ENCODE measurements at regions not wholly inside any gene's neighbourhood (a gene's known extent, or its start where the extent isn't known, plus 50 kb on each side); places are given as distances from the start of the nearest gene placed in this dataset.
A peak's percentile ranks its signal among the peaks of the same experiment; 100 is the strongest.
"Not testable (repeated sequence)": the region's sequence is repeated elsewhere in the genome, so short reads cannot be mapped to it uniquely, and the experiment has no call there.

GRCh38 chr10:117492504-117492903 lies 50.0 kb upstream of the EMX2 start:
- DNase-seq: no peak

DNA sequence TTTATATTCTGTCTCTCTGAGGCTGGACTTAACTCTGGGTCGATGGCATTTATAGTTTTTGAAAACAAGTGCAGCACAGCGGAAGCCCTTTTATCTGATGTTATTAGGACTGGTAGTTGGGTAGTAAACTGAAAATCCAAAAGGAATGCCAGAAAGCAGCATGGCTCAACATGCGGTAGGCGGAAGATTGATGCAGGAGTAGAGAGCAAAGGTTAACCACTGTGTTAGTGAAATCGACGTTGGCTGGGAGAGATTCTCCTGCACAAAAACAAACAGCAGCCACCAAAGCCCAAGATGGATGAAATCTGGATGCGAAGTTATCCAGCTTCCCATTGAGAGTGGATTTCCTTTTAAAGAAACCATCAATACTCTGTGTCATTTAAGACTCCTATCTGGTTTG lies 54.5 kb upstream of the EMX2 start:
- no peak for DNase-seq

DNA sequence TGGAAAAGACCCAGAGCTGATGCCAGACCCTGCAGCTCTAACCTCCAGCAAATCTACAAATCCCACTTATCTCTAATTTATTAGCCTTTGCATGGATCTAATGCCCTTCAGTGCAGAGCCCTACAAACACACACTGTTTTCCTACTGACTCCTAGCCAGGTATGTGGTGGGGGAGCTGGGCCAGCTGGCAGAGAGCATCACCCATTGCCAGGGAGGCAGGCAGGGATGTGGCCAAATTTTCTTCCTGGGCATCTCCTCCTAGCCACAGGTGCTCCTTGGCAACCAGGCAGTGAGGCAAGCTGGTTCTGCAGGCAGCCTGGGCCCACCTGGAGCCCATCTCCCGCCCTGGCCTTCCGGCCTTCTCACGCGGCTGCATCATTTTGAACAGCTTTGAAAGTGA lies 55.9 kb upstream of the EMX2 start:
- no peak for DNase-seq

DNA sequence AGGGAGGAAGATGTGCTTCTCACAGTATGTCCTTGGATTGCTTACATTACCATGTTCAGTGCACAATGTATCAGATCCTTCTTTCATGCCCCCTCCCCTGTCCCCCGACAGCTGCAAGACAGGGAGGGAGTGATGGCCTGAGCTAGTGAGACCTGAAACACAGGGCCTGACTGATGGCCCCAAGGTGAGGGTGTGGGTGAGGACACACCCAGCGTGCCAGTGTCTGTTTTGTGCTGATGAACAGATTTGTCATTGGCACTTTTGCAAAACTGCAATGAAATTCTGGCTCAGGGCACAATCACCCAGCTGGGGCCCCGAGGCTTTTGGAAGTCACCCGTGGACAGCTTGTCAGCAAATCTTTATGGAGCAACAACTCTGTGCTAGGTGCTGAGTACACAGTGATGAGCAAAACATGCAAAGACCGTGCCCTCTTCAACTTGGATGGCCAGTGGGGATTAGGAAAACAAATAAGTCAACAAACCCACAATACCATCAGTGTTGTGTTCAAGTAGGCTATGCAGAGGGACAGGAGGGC lies 59.4 kb upstream of the EMX2 start:
- DNase-seq: no peak

DNA sequence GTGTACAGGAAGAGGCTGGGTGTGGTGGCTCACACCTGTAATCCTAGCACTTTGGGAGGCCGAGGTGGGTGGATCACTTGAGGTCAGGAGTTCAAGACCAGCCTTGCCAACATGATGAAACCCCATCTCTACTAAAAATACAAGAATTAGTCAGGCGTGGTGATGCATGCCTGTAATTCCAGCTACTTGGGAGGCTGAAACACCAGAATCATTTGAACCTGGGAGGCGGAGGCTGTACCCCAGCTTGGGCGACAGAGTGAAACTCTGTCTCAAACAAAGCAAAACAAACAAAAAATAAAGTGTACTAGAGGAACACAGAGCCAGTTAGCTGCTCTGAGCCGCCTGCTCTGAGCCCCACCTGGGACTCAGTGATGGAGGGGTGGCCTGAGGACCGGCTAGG lies 61.5 kb upstream of the EMX2 start:
- DNase-seq: not testable (repeated sequence)

DNA sequence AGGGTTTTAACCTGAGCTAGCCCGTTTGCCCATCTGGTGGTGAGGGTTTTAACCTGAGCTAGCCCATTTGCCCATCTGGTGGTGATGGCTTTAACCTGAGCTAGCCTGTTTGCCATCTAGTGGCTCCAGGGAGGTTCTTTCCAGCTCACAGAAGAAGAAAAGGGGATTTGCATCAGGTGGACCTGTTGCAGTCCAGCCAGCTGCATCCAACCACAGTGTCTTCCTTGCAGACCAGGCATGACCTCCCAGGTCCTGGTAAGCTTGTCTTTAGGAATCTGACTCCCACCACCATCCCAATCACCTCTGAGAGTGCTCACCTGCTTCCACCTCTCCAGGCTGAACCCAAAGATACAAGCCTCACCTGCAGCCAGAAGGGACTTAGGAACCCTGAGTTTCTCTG lies 62.4 kb upstream of the EMX2 start:
- no peak for DNase-seq

- DNase-seq: no peak
Measured at GRCh38 chr10:117477961-117478670, 64.4 kb upstream of the EMX2 start.

DNA sequence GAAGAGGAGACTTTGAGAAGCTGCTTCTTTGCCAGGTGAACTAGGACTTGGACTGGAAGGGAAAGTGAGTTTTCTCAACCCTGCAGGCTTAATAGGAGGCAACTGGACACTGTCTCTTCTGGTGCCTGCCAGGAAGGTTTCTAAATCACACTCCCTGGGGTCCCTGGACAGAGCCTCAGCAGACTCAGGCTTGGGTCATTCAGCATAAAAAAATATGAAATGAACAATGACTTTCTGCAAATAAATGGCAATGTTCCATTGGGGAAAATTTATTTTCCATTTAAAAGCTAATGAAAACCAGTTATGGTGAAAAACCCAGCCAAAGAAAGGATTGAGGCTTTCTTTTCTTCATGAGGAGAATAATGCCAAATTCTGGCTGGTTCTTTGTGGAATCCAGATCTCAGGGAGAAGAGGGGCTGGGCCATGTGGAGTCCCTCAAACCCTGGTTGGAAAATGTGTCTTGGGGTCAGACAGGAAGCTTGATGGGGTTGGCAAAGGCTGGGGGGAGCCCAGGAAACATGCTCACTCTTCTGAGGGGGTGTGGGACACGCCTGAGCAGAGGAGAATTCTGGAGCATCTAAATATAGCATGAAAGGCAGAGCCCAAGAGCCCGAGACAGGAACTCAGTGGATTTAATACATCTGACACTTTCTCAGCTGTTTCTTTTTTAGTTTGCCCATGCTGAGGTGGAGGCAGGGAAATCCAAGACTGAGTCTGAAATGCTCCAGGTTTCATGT lies 65.2 kb upstream of the EMX2 start:
- DNase-seq: no peak

GRCh38 chr10:117476716-117477115 lies 65.8 kb upstream of the EMX2 start:
- DNase-seq: peak; percentile 45

- DNase-seq: no peak
Measured at GRCh38 chr10:117476281-117476680, 66.3 kb upstream of the EMX2 start.

DNA sequence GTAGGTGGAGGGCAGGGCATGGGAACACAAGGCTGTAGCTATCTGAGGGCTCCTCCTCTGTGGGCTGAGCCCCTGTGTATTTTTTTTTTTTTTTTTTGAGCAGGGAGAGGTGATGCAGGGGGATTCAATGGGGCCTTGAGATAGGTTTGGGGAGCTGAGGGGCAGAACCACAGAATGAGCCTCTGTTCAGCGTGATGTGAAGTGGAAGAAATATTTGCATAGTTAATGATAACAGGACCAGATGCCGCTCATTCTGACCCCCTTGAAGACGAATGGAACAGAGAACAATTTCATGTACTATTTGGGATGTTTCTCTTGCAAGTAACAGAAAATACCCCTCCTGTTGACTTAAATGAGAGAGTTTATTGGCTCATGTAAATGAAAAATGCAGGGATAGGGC lies 69.7 kb upstream of the EMX2 start:
- DNase-seq: no peak

DNA sequence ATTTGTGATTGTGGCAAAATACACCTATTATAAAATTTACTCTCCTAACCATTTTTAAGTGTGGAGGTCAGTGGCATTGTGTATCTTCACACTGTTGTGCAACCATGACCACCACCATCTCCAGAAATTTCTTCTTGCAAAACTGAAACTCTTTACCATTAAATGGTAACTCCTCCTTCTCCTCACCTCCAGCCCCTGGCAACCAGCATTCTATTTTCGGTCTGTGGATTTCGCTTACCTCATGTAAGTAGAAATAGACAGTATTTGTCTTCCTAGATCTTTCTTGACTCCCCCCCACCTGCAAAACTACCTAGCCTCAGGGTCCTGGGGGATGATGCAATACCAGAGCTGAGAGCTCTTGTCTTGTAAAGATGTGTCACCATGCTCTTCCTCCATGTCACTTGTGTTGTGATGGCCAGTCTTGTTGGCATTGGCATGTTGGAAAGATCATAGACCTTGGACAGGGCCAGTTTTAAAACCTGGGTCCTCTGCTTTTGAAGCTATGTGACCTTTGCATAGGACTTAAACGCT lies 71.1 kb upstream of the EMX2 start:
- no peak for DNase-seq

DNA sequence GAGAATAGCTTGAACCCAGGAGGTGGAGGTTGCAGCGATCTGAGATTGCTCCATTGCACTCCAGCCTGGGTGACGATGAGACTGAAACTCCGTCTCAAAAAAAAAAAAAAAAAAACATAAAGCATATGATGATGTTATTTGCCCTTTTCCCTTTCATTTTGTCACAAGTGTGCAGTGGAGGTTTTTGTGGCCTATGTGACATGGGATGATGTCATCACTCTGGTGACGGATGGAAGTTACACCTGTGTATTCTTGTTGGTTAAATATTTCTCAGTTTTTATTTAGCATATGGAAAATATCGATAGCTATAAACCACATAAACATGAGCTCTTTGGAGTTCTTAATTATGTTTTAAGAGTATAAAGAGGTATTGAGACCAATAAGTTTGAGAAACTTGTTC lies 71.8 kb upstream of the EMX2 start:
- no peak for DNase-seq

DNA sequence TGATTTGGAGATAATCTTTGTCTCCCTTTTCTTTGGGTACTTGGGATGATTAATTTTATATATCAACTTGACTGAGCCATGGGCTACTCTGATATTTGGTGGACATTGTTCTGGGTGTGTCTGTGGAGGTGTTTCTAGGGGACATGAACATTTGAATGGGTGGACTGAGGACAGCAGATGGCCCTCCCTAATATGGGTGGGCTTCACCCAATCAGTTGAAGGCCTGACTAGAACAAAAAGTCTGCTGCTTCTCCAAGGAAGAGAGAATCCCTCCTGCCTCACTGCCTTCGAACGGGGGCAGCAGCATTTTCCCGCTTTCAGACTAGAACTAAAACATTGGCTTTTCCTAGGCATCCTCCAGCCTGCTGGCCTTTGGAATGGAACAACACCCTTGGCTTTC lies 73.9 kb upstream of the EMX2 start:
- no peak for DNase-seq

GRCh38 chr10:117464176-117464575 lies 78.4 kb upstream of the EMX2 start:
- no peak for DNase-seq

GRCh38 chr10:117463545-117463920 lies 79.0 kb upstream of the EMX2 start:
- DNase-seq: no peak

DNA sequence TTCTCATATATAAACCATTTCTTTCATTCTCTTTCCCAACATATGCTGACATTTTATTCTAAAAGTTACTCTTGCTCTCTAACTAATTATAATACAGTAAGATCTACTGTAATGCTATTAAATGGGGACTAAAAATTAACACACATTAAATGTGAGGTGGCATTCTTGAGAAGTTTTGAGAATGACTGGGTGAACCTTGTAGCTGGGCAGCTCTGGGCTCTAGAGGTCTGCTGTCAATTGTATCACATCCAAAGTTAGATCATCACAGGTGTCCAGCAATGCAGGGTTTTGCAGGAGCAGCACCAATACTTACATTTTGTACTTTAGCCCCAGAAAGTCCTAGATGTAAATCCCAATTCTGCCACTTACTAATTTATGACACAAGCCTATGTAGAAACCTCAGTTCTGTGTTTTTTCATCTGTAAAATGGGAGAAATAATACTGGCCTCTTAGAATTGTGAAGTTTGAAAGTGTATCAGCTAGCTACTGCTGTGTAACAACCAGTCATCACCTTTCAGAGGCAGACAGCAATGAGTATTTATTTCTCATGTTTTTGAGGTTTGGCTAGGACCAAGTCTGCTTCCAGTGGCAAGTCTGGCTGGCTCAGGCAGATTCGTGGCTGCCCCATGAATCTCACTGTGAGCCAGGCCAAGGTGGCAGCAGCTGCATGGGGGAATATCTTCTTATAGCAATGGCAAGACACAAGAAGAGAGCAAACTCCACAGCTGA lies 79.6 kb upstream of the EMX2 start:
- no peak for DNase-seq

DNA sequence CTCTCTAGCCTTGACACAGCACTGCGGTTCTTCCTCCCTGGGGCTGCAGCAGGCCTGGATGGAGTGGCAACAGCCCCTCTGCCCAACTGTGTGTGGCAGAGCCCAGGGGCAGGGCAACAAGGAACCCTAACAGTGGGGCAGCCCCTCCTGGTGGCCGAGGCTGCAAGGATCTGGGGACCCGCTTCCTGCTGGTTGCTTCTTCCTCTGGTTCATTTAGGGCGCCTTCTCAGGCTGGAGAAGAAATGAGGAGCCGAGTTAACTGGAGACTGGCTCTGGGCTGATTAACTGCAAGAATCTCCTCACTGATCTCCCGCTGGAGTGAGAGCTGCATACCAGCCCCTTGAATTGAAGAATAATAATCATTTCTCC lies 80.1 kb upstream of the EMX2 start:
- no peak for DNase-seq

DNA sequence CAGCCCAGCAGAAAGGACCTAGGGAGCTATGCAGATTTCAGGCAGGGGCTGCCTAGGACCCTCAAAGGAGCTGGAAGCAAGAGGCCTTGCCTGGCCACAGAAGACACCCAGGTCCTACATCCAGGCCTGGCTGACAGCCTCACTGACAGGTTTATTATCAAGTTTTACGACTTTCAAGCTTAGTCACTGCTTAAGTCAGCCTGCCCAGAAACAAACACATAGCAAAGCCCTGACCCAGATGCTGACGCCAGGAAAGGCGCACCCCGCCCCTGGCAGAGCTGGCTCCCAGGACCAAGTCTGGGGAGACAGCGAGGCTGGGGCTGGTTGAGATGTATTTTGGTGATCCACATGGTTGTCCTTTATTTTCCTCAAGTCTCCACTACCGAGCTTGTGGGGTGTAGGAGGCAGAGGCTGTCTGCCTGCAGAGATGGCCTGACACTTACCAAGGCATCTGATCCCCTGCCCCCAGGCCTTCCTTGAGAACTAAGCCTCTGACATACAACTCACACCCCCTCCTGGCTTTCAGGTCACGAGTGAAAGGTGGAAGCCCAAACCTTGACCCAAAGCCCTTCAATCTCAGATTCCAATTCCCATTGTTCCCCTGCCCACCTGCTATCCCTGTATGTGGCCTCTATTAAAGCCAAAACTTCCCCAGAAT lies 80.7 kb upstream of the EMX2 start:
- peak; percentile 71 for DNase-seq

DNA sequence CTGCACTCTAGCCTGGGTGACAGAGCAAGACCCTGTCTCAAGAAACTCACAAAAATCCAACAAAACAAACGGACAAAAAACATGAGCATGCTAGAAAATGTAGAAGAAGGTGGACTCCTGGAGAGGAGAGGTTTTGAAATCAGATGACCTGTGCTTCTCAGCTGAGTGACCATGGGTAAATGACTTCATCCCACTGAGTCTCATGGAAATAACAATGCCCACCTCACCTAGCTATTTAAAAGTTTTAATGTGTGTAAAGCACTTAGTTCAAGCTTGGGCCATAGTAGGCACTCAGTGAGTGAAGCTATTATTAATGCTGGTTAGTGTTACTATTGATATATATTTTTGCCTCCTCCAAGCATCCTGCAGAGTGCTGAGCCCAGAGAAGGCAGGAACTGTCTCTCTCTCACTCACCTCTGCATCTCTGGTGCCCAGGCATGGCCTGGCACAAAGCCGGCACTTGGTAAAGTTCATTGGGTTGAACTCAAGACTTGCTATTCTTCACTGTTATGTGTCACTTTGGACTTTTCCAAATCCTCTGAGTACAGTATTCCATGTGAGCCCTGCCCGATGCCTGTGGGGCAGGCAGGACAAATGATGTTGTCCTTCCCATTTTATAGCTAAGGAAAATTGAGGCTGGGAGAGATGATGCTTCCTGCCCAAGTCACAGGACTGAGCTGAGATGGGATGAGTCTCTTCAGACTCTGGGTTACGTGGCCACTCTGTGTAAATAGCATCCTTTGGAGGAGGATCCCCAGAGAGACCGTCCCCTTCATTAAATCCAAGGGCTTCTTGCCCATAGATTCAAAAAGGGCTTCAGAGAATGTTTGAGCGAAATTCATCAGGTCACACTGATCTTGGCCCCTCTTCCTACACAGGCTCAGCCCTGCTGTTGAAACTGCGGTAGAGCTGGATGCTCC lies 81.4 kb upstream of the EMX2 start:
- no peak for DNase-seq

GRCh38 chr10:117458571-117458970 lies 83.3 kb upstream of the PDZD8 start:
- DNase-seq: no peak

DNA sequence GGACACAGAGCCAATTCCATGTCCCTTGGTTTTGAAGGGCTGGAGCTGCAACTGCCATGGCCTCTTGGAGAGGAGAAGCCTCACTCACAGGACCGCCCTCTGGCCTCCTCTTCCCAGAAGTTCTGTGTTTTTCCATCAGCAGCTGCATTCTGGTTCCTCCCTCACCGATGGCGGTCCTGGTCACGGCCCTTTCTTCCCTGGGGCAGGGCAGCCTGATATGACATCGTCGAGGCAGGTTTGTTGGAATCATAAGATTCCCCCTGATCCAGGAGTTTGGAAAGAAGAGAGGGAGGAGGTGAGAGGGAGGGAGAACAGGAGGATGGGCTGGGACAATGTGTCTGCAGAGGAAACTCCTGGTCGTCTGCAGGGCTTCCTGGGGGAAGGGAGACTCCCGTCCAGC lies 82.7 kb upstream of the PDZD8 start:
- DNase-seq: no peak

Measured in left hindlimb (tissue), 1 donor.